Pulmonary artery endothelial cell (primary cell): ENCODE measurements at regions not wholly inside any gene's neighbourhood (a gene's known extent, or its start where the extent isn't known, plus 50 kb on each side); places are given as distances from the start of the nearest gene placed in this dataset.

Experiments
- DNase-seq: peaks from one replicate; pipeline ENCODE4 v3.0.0-alpha.2; 2011; ENCODE audit warnings: low read depth, low spot score

DNA sequence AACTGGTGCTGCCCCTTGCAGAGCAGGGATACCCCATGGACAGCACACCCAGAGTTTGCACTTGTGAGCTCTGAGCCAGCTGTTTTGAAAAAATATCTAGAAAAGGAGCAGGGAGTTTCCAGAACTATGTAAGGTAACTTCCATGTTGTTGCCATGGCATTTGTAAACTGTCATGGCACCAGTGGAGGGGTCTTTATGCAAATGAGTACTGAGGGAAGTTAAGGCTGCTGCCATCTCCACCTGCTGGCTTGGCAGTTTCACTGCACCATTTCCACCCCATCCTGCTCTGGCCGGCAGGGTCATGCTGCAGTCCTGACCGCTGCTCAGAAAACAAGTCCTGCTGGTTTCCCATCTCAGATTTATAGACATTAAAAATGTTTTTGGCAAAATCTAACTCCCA, 52.3 kb upstream of the SNTG2 start:
- DNase-seq = no peak

DNA sequence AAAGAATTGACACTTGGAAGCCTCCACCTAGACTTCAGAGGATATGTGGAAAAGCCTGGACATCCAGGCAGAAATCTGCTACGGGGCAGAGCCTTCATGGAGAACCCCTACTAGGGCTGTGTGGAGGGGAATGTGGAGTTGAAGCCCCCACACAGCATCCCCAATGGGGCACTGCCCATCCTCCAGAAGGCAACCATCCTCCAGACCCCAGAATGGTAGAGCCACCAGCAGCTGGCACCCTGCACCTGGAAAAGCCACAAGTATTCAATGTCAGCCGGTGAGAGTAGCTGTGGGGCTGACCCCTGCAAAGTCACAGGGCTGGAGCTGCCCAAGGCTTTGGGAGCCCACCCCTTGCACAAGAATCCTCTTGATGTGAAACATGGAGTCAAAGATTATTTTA, 53.6 kb upstream of the SNTG2 start:
- DNase-seq = no peak

DNA sequence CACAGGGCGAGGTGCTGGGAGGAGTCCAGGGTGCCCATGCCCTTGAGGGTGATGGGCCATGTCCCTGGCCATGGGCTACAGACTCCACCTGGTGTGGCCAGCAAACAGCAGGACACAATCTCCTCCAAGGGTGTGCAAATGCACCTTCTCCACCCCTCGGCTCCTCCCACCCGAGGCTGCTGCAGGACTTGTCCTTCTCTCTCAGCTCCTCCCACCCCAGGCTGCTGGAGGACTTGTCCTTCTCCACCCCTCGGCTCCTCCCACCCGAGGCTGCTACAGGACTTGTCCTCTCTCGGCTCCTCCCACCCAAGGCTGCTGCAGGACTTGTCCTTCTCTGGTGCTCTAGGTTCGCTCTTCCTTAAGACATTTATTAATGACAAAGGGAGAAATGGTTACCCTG, 57.3 kb upstream of the SNTG2 start:
- DNase-seq = no peak

DNA sequence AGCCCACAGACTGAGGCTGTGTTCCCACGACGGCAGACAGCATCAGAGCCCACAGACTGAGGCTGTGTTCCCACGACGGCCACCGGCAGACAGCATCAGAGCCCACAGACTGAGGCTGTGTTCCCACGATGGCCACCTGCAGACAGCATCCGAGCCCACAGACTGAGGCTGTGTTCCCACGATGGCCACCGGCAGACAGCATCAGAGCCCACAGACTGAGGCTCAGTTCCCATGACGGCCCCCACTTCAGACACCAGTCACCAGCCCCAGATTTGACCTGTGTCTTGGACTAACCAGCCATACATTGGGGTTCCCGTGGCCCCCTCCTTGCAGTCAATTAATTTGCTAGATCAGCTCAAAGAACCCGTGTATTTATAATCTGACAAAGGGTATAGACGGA, 57.8 kb upstream of the SNTG2 start:
- DNase-seq = no peak

DNA sequence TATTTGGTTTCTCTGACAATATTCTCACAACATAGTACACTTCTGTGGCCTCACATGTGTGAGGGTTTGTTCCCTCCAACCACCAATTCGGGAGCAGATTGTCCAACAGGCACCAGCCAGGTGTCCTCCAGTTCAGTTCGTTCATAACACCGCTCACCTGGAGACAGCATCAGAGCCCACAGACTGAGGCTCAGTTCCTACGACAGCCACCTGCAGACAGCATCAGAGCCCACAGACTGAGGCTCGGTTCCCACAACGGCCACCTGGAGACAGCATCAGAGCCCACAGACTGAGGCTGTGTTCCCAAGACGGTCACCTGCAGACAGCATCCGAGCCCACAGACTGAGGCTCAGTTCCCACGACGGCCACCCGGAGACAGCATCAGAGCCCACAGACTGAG, 58.2 kb upstream of the SNTG2 start:
- no peak for DNase-seq

DNA sequence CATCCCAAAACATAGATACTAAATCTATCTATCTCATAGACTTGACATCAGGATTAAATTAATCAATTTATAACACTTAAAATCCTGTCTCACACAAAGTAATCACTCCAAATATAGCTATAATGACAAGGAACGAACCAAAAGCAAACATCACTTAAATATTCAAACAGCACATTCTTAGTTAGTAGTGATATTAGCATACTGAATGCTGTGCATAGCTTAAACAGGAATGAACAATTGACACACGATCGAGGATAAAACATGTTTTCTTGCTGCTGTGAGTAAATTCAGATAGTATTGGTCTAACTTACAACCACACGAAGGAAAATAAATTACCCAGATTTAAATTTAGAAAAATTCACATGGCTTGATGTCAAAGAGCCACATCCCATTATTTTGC, 58.9 kb upstream of the SNTG2 start:
- no peak for DNase-seq

DNA sequence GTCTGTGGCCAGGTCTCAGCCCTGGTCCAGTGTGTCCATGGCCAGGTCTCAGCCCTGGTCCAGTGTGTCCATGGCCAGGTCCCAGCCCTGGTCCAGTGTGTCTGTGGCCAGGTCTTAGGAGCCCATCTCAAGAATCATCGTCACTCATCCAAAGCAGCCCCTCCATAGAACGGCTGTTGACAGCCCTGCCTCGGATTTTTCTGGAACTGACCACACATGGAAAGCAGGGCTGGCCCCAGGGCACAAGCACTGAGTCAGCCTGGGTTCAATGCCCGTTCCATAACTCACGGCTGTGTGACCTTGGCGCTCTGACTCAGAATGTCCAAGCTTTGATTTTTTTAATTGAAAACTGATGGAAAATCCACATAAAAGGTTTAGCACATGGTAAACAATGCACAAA, 59.9 kb upstream of the SNTG2 start:
- no peak for DNase-seq

DNA sequence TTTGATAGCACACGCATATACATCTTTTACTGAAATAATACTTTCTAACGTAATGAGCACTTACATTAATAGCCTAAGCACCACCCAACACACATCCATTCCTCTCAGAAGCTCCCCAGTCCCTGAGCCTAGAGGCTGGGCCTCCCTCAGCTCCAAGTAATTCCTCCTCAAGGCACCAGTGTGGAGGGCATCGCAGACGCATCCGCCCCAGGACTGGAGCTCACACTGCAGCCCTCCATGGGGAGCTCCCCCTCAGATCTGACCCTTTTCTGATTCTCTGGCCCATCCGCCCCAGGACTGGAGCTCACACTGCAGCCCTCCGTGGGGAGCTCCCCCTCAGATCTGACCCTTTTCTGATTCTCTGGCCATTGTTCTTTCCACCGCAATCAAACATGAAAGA, 60.4 kb upstream of the SNTG2 start:
- DNase-seq = no peak

DNA sequence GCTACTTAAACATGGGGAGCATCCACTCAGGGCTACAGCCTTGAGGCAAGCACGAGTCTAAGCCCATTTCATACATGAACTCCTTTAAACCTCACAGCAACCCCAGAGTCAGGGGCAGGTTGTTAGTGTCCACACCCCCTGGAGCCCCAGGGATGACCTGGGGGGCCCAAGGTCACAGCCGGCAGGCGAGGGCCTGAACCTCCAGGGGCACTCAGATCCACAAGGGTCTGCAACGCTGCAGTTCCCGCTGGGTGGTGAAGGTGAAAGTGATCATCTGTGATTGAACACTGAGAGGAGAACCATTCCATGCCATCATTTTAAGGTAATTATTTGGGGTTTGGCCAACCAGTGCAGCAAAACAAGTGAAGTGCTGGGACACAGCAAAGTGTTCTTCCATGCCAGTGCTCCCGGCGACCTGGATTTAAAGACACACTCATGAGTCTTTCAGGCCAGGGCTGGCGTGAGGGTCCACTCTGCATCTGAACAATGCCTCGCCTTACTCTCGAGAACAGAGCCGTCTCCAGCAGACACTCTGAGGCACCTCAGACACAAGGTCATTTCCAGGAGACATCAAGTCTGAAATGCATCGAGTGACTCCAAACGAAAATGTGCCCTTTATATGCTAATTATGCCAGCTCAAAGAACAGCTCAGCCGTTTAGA, 61.6 kb upstream of the SNTG2 start:
- DNase-seq = no peak

DNA sequence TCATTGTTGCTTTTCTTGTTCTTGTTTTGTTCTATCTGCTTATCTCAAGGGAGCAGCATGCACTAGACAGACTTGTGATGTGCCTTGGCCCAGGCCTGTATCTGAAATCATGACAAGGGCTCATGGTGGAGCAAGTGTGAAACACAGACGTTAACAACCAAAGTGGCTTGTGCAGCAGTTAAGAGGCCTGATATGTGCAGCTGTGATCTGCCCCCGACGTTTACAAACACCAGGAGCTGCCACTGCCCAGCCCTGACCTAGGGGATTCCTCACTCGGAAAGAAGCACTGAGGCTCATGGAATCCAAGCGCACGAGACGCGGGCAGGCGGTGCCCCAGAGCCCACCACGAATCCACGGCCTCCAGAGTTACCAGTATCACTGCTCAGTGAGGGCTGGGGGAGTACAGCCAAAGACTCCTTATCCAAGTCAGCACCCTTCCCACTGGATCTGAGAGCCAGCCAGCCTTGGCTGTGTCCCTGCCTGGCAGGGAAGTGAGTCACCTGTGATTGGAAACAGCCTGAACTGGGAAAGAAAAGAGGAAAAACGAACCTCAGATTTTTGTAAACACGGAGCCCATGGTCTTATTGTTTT, 62.3 kb upstream of the SNTG2 start:
- DNase-seq = no peak

DNA sequence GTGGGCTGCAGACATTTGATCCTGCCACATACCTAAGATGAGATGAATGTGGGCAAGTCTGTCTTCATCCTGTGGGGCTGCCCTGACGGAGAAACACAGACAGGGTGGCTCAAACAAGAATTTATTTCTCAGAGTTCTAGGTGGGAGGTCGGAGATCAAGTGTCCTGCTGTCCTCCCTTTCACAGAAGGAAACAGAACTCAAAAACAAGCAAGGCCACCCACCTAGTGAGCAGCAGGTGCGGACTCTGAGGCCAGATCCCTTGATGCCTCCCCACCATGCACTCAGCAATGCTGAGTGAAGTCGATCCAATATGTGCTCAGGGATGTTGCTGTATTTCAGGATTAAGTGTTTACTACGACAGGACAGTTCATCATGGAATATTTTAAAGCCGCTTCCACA, 63.0 kb upstream of the SNTG2 start:
- no peak for DNase-seq

DNA sequence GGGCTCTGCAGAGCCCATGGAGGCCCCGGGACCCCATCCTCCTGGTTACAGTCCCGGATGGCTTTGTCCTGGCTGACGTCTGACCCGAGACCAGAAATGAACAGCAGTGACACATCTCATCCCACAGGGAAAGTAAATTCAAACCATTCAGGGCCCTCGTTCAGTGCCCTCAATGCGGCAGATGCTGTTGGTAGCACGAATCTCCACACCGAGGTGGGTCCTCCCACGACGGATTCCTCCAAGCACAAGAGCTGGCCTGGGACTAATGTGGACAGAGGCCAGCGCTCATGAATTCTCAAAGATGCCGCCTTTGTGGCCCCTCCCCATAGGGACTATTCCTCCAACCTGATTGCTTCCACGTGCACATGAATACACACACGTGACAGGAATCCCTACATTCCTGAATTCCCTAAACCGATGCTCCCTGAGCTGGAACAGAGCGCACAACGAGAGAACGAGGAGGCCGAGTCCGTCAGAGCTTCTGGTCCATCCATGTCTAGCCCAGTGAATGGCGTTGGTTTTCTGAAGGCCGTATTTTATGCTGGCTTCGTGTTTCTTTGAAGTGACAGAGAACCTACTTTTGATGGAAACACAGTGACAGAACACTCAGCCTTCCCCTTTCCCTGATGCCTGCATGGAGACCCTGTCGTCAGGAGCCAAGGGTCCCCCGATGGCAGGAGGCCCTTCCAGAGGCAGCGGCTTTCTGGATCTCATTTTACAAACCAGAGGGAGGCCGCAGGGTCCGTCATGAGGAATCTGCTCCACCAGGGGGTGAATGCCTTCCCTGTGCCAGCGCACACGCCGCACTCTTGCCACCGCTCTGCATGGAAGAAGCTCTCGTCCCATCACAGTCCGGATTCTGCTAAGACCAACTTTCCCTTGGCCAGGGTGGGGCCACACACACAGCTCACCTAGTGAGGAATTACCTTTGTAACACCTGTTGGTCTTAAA, 64.3 kb upstream of the SNTG2 start:
- DNase-seq = no peak

DNA sequence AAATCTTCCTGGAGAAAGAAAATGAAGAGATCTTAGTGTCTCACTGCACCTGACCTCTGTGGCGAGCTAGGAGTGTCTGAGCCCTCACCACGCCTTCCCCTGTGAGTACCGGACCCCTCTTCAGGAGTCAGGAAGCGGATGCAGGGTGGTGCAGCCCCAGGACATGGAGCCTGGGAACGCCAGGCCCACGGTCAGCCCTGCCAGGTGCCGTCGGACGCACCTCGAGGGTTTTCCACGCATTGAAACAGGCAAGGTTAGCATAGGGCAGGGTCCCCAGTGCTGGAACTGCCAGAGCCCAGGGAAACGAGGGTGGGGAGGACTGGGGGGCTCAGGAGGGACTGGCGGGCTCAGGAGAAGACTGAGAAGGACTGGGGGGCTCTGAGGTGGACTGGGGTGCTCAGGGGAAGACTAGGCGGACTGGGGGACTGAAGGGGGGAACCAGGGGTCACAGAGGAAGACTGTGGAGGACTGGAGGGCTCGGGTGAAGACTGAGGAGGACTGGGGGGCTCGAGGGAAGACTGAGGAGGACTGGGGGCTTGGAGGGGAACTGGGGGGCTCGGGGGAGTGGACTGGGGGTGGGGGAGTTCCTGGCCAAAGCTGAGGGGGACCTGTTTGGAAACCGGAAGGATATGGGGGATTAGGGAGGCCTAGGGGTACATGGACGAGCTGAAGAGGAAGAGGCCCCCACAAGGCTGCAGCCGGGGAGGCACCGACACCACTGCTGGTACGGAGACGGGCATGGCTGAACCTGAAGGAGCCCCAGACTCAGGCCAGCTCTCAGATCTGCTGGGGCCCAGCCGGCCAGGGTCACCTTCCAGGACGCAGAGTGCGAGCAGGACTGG, 65.2 kb upstream of the SNTG2 start:
- DNase-seq = no peak

DNA sequence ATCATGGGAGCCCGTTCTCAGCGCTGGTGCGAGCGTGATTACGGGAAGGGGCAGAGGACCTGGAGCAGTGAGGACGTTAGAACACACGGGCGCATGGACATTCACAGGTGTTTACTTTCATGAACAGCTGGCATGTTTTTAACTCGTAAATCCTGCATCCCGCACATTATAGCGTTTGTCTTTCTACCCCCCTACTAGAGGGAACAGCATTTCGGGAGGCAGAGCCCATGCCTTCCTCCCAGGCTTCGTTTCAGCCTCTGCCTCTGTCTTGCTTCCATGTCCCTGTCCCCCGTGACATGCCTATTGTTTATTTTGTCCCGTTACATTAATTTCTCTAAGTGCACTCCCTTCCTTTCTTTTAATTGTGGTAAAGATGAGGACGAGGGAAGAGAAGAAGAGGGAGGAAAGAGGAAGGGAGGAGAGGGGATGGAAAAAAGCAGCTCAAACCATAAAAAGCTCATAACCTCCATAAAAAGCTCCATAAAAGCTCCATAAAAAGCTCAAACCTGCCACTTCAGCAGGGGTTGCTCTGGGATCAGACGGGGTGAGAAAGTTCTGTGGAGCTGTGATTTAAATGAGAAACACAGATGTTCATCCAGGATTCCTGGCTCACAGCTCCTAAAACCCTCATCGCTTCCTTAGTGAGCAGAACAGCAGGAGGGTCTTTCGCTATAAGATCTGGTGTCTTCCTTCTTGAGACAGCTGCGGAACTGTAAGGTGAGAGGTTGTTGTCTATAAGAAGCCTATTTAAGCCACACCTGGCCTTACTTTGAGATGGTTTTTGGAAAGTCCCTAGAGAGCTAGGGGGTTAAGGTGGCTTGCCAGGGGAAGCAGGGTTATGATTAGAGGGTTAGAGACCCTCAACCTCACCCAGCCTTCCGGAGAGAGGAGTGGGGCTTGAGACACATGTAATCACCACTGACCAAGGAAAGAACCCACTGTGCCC, 66.6 kb upstream of the SNTG2 start:
- DNase-seq = no peak

DNA sequence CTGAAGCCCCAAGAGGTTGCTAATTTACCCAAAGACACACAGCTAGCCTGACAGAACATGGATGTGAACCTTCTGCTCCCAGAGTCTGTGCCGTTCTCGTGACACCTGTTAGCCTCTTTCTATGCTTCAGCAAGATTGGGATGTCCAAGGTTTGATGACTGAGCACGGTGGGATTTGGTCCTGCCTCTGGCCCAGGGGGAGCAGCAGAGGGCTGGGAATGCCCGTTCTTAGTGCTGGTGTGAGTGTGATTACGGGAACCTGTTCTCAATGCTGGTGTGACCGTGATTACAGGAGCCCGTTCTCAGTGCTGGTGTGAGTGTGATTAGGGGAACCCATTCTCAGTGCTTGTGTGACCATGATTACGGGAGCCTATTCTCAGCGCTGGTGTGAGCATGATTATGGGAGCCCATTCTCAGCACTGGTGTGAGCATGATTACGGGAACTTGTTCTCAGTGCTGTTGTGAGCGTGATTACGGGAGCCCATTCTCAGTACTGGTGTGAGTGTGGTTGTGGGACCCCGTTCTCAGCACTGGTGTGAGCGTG, 67.3 kb upstream of the SNTG2 start:
- DNase-seq = no peak

DNA sequence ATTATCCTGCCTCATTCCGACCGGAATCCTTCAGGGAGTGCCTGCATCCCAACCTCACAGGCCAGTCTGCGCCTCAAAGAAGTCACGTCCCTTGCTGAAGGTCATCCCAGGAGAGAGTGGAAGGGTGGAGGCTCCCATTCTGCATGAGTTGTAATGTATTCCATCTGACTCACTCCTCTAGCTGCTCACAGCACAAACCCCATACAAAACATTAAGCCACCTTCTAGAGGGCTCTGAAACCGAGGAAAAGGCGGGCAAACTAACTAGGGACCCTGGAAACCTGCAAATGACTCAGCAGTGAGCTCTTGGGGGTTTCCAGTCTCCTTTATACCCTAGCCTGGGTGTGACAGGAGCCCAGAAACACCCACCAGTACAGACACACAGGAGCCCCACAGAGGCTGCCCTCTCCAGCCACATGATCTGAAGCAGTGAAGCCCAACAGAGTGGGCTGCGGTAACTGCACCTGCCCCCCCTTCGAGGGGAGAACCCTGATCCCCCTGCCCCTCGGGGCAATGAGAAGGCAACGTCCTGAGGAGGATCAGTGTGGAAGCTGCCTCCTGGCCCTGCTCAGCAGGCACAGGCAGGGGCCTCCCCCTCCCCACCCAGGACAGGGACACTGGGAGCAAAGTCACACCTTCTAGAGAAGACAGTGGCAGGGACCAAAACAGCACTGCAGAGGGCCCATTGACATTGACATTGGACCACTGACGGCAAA, 69.3 kb upstream of the SNTG2 start:
- DNase-seq = no peak

DNA sequence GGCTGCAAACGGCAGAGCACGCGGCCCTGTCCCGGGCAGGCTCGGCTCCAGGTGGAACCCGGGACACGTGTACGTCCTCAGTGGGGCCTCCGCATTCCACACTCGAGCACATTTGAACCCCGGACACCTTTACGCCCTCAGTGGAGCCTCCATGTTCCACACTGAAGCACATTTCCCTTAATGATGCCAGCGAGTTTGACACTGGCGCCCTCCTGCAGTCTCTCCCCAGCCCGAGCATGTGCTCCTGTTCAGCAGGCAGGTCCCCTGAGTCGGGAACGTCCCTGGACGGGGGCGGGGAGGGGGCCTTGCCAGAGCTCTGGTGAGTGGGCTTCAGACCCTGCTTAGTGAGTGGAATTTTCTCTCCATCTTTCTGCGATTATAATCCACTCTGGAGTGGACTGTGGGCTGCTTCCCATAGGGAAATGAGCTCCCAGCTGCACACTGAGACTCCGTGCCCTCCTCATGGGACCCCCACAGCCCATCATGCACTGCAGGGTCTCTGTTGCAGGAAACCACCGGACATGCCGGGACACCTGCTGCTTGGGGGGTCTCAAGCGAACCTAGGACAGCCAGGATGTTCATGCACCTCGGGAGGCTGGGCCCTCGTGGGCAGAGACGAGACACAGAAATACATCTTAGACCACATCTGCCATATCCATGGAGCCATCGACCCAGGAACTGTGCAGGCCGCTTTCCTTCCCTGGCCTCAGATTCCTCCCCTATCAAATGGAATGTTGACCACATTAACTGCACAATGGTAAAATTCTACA, 70.3 kb upstream of the SNTG2 start:
- no peak for DNase-seq

DNA sequence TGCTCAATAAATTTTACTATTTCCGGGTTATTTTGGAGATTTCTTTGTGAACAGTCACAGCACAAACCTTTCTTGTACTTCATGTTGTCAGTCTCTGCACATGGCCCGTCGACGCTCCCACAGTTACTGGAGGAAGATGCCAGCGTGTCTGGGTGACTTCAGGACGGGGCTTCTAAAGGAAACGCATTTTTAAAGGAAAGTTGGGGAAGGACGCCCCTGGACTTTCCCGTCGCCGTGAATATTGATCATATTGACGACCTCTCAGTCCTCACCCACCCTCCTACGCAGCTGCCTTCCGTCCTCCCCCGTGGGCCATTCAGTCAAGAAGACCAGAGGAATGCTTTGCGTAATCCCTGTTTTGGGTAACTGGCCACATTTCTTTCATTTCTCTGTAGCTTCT, 71.1 kb upstream of the SNTG2 start:
- no peak for DNase-seq
